HEK293T (cell line): ENCODE measurements at regions not wholly inside any gene's neighbourhood (a gene's known extent, or its start where the extent isn't known, plus 50 kb on each side); places are given as distances from the start of the nearest gene placed in this dataset.

Experiments used
- CTCF ChIA-PET: fragments of 350-600 bp; formaldehyde crosslinking; extraction: SDS; loops from one replicate; lab custom pipeline; 2021; ENCODE audit warnings: antibody characterized with exemption, inconsistent platforms; lab: Yijun Ruan, JAX
- POLR2A ChIA-PET: fragments of 350-600 bp; formaldehyde crosslinking; extraction: SDS; loops from one replicate; lab custom pipeline; 2020; ENCODE audit warnings: antibody characterized with exemption, inconsistent platforms; lab: Yijun Ruan, JAX
- DNase-seq: peaks from one replicate; pipeline ENCODE4 v3.0.0; 2012; ENCODE audit warnings: mixed read lengths; ENCODE audit errors: extremely low spot score
- ARNT ChIP-seq: fragments of 450-650 bp; IDR thresholded peaks from 2 replicates; pipeline ENCODE4 v1.6.1; 2017; ENCODE audit warnings: mild to moderate bottlenecking
- BHLHE40 ChIP-seq: fragments of 450-650 bp; IDR thresholded peaks from 2 replicates; pipeline ENCODE4 v1.6.1; 2016; ENCODE audit warnings: mild to moderate bottlenecking, moderate library complexity, borderline replicate concordance
- CTBP1 ChIP-seq: fragments of 450-650 bp; IDR thresholded peaks from 2 replicates; pipeline ENCODE4 v1.6.1; 2016; ENCODE audit warnings: borderline replicate concordance
- ELF4 ChIP-seq: fragments of 450-650 bp; IDR thresholded peaks from 2 replicates; pipeline ENCODE4 v1.6.1; 2017; ENCODE audit warnings: antibody characterized with exemption
- FOXA1 ChIP-seq: fragments of 450-650 bp; IDR thresholded peaks from 2 replicates; pipeline ENCODE4 v1.6.1; 2016; ENCODE audit warnings: mild to moderate bottlenecking
- FOXK2 ChIP-seq: fragments of 450-650 bp; IDR thresholded peaks from 2 replicates; pipeline ENCODE4 v1.6.1; 2016; ENCODE audit warnings: mild to moderate bottlenecking
- FOXM1 ChIP-seq: fragments of 450-650 bp; IDR thresholded peaks from 2 replicates; pipeline ENCODE4 v1.6.1; 2017; ENCODE audit warnings: mild to moderate bottlenecking, borderline replicate concordance
- HDGF ChIP-seq: fragments of 450-650 bp; IDR thresholded peaks from 2 replicates; pipeline ENCODE4 v1.6.1; 2017; ENCODE audit warnings: antibody characterized with exemption, borderline replicate concordance
- L3MBTL2 ChIP-seq: fragments of 450-650 bp; conservative IDR thresholded peaks from 2 replicates; pipeline ENCODE4 v1.6.1; 2016; ENCODE audit warnings: mild to moderate bottlenecking
- LEF1 ChIP-seq: fragments of 450-650 bp; IDR thresholded peaks from 2 replicates; pipeline ENCODE4 v1.6.1; 2017; ENCODE audit warnings: mild to moderate bottlenecking, borderline replicate concordance
- NFRKB ChIP-seq: fragments of 450-650 bp; IDR thresholded peaks from 2 replicates; pipeline ENCODE4 v1.6.1; 2016; ENCODE audit warnings: mild to moderate bottlenecking, moderate library complexity
- SP1 ChIP-seq: fragments of 450-650 bp; IDR thresholded peaks from 2 replicates; pipeline ENCODE4 v1.6.1; 2017
- SUZ12 ChIP-seq: fragments of 450-650 bp; IDR thresholded peaks from 2 replicates; pipeline ENCODE4 v1.6.1; 2016; ENCODE audit warnings: mild to moderate bottlenecking
- TARDBP ChIP-seq: fragments of 450-650 bp; IDR thresholded peaks from 2 replicates; pipeline ENCODE4 v1.6.1; 2016
- ZNF384 ChIP-seq: fragments of 450-650 bp; IDR thresholded peaks from 2 replicates; pipeline ENCODE4 v1.6.1; 2016
- TF ChIP-seq, protein P1 (sequence below): fragments of 450-650 bp; IDR thresholded peaks from 2 replicates; pipeline ENCODE4 v1.6.1; 2016

DNA sequence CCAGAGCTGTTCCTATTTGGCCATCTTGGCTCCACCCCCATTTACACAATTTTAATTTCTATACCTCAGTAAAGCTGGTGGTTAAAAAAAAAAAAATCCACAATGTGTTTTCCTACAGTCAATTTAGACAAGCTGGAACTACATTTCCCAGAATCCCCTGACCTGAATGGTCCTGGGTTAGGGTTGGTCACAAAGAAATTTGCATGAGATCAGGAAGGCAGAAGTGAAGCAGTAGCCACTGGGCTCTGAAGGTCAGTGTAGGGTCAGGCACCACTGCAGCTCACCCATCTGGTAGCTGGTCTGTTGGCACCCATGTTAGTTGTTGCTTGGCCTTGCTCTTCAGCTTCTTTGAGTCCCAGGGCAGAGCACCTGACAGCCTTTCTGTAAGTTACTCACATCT, 210.7 kb upstream of the API5 start:
- no peak for DNase-seq
- TF ChIP-seq, protein P1, sequence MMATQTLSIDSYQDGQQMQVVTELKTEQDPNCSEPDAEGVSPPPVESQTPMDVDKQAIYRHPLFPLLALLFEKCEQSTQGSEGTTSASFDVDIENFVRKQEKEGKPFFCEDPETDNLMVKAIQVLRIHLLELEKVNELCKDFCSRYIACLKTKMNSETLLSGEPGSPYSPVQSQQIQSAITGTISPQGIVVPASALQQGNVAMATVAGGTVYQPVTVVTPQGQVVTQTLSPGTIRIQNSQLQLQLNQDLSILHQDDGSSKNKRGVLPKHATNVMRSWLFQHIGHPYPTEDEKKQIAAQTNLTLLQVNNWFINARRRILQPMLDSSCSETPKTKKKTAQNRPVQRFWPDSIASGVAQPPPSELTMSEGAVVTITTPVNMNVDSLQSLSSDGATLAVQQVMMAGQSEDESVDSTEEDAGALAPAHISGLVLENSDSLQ, result no peak
- TF ChIP-seq LEF1, result no peak
- TF ChIP-seq HDGF, result no peak
- no peak for TF ChIP-seq NFRKB
- no peak for TF ChIP-seq FOXA1
- TF ChIP-seq ELF4, result no peak
- TF ChIP-seq L3MBTL2, result no peak
- TF ChIP-seq FOXK2, result no peak
- TF ChIP-seq ZNF384, result no peak
- TF ChIP-seq BHLHE40, result no peak
- TF ChIP-seq CTBP1, result no peak
- no peak for TF ChIP-seq TARDBP
- POLR2A ChIA-PET, result no interaction called here
- CTCF ChIA-PET, result no interaction called here

DNA sequence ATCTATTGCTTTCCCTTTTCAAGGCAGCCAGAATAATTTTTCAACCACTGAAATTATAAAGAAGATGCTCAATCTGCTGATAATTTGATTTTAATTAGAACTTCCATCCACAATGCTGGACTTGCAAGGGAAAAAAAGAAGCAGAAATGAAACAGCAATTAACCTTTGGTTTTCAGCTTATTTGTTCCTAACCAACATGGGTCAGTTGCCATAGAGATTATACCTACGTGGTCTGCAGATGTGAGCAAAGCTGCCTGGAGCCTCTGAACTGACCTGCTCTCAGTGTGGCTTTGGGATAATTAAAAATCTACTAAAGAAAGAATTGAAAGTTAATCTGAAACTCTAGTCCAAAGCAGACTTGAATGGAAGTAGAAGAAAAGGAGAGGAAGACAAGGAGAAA, 195.7 kb upstream of the API5 start:
- DNase-seq, result no peak
- ChIA-PET CTCF (no interaction called here), POLR2A (no interaction called here)
- no peak for TF ChIP-seq ZNF384
- TF ChIP-seq CTBP1, result no peak
- no peak for TF ChIP-seq L3MBTL2
- TF ChIP-seq NFRKB, result no peak
- no peak for TF ChIP-seq ELF4

DNA sequence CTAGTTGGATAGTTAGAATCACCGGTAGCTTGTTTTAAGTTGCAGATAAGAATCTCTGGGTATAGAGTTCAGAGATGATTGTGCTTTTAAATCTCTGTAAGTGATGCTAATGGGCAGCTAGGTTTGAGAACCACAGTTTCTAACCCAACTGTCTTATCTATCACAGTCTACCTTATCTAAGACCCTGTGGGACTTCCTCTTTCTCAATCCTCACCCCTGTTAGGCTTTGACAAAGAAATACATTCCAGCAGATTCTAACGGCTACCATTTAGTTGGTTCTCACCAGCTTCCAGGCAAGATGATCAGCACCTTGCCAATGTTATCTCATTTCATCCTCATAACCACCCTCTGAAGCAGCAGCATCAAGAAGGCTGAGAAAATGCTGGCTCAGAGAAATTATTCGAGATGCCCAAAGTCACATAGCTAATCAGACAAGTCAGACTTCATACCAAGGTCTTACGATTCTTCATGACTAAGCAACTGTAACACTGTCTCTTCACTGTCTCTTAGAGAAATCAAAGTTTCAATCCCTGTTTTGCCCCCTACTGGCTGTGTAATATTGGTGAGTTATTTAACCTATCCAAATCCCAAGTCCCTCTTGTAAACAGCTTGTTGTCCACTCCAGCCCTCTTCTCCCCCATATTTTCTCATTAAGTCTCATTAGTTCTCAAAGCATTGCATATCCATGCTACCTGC, 192.4 kb upstream of the API5 start:
- CTCF ChIA-PET, result no interaction called here
- no peak for TF ChIP-seq TARDBP
- TF ChIP-seq, protein P1, result no peak
- TF ChIP-seq L3MBTL2, result no peak
- TF ChIP-seq CTBP1, result no peak
- no peak for TF ChIP-seq SP1
- TF ChIP-seq ELF4, result no peak
- POLR2A ChIA-PET, result no interaction called here
- DNase-seq, result no peak

DNA sequence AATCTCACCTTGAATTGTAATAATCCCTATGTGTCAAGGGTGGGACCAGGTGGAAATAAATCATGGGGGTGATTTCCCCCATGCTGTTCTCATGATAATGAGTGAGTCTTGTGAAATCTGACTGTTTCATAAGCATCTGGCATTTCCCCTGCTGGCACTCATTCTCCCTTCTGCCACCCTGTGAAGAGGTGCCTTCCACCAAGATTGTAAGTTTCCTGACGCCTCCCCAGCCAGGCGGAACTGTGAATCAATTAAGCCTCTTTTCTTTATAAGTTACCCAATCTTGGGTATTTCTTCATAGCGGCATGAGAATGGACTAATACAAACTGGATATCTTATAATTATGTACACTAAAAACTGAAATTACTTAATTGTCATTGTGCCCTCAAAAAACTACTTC, 189.2 kb upstream of the API5 start:
- TF ChIP-seq FOXA1 (no peak), BHLHE40 (no peak), L3MBTL2 (no peak), LEF1 (no peak), FOXK2 (no peak)
- POLR2A ChIA-PET, result no interaction called here

DNA sequence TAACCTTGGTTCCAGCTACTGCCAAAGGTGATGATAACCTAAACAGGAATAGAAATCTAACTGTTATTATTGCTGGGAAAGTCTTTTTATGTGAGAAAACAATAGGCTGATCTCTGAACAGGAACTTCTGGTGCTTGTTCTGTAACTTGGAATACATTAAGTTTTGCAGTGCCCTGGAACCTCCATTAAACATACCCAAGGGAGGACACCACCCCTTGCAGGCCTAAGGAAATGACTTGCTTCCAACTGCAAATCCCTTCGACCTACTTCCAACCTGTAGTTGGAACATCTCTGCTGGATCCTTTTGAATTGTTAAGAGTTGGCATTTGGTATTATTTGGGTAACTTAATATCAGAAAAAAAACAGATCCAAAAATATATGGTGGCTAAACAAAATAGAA, 188.4 kb upstream of the API5 start:
- TF ChIP-seq CTBP1, result no peak
- TF ChIP-seq L3MBTL2, result no peak
- TF ChIP-seq NFRKB, result no peak
- TF ChIP-seq SP1, result no peak
- TF ChIP-seq TARDBP, result no peak
- TF ChIP-seq FOXA1, result no peak
- no peak for TF ChIP-seq LEF1
- no peak for TF ChIP-seq ARNT
- CTCF ChIA-PET, result no interaction called here
- POLR2A ChIA-PET, result no interaction called here
- no peak for DNase-seq

More for the DNA sequence above, 189.2 kb upstream of the API5 start:
- no peak for DNase-seq
- CTCF ChIA-PET, result no interaction called here

DNA sequence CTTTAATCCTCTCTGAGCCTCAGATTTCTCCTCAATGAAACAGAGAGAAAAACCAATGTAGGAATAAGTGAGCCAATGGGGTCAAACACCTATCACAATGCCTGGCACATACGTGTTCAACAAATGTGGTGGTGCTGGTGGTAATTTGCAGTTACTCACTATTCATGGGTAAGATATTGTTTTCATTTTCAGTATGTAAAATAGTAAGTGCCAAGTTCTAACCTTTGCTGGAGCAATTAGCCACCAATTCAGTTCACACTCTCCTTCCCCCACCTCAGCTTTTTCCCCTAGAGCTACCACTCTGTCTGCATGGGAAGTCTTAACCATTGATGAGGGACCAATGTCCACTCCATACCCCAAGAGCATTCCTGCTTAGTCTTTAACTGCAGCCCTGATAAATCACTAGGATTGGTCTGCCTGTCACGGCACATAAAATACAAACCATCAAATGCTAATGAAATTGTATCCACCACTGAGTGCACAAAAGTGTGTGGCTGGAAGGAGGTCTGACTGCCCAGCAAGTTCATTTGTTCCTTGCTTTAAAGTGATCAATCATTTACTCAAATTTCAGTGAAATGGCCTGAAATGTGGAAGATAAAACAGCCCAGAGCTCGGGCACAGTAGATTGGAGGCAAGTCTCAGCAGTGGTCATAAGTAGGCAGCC, 187.4 kb upstream of the API5 start:
- CTCF ChIA-PET, result no interaction called here
- no peak for DNase-seq
- POLR2A ChIA-PET, result no interaction called here
- no peak for TF ChIP-seq FOXK2
- TF ChIP-seq, protein P1, result no peak
- no peak for TF ChIP-seq ARNT
- no peak for TF ChIP-seq FOXM1
- no peak for TF ChIP-seq FOXA1
- TF ChIP-seq HDGF, result no peak
- no peak for TF ChIP-seq SP1
- TF ChIP-seq NFRKB, result no peak
- no peak for TF ChIP-seq SUZ12

DNA sequence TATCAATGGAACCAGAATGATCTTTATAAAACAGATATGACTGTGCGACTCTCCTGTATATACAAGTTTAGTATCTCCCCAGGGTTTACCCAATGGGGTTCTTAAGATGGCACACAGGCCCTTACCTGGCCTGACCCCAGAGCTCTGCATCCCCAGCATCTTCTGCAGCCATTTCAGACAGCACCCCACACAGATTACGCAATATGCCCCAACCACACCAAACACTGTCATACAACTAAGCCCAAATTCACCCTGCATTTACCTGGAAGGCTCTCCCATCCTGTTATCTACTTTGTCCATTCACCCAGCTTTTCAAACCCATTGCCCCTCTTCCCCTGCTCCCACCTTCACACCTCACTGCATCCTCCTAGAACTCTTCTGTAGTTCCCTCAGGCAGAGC, 182.5 kb upstream of the API5 start:
- CTCF ChIA-PET, result no interaction called here

More for the DNA sequence above, 182.5 kb upstream of the API5 start:
- no peak for DNase-seq
- TF ChIP-seq, protein P1, result no peak
- POLR2A ChIA-PET, result no interaction called here
